ENCODE measurements at regions not wholly inside any gene's neighbourhood (a gene's known extent, or its start where the extent isn't known, plus 50 kb on each side); places are given as distances from the start of the nearest gene placed in this dataset.

GRCh38 chr4:106603471-106603870, 234.9 kb upstream of the GIMD1 start:
- TF ChIP-seq, protein P1, sequence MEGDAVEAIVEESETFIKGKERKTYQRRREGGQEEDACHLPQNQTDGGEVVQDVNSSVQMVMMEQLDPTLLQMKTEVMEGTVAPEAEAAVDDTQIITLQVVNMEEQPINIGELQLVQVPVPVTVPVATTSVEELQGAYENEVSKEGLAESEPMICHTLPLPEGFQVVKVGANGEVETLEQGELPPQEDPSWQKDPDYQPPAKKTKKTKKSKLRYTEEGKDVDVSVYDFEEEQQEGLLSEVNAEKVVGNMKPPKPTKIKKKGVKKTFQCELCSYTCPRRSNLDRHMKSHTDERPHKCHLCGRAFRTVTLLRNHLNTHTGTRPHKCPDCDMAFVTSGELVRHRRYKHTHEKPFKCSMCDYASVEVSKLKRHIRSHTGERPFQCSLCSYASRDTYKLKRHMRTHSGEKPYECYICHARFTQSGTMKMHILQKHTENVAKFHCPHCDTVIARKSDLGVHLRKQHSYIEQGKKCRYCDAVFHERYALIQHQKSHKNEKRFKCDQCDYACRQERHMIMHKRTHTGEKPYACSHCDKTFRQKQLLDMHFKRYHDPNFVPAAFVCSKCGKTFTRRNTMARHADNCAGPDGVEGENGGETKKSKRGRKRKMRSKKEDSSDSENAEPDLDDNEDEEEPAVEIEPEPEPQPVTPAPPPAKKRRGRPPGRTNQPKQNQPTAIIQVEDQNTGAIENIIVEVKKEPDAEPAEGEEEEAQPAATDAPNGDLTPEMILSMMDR (IDR thresholded peaks at IDR 0.05) = no peak
- TF ChIP-seq POLR2AphosphoS5 (IDR thresholded peaks at IDR 0.05) (no peak), EP300 (IDR thresholded peaks at IDR 0.05) (no peak), POLR2A (IDR thresholded peaks at IDR 0.05) (no peak)

All from upper lobe of left lung (tissue), 4 donors.